ENCODE measurements at regions not wholly inside any gene's neighbourhood (a gene's known extent, or its start where the extent isn't known, plus 50 kb on each side); places are given as distances from the start of the nearest gene placed in this dataset.

DNA sequence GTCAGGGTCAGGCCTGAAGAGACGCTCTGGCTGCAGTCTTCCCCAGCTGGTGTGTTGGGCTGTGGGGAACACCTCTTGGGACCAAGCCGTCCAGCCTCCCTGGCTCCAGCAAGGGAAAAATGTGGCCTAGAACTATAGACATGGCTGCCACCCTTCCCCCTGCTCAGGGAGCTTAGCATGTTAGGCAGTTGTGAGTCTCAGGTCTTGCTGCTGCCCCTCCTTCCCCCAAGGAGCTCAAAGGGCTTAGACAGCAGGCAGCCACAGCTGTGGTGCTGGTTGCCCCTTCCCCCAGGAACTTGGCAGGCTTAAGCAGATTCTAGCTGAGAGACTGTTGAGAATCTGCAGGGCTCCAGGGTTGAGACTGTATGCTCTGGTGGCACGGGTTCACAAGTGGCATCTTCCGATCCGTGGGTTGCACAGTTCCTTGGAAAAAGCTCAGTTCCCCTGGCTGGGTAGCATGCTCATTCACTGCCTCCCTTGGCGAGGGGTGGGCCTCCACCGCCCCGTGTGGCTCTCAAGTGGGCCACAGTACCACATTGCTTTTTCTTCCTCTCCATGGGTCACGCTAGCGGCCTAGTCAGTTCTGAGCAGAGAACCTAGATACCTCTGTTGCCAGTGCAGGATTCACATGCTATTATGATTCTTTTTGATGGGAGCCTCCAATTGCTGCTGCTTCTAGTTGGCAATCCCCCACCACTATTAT is 1258.6 kb downstream of the OLFM4 start:
- H3K4me3 ChIP-seq (ENCODE audit: low read depth, low read length): no peak overlapping the region
- DNase-seq (ENCODE audit: low read depth): no peak
- TF ChIP-seq, protein P1, sequence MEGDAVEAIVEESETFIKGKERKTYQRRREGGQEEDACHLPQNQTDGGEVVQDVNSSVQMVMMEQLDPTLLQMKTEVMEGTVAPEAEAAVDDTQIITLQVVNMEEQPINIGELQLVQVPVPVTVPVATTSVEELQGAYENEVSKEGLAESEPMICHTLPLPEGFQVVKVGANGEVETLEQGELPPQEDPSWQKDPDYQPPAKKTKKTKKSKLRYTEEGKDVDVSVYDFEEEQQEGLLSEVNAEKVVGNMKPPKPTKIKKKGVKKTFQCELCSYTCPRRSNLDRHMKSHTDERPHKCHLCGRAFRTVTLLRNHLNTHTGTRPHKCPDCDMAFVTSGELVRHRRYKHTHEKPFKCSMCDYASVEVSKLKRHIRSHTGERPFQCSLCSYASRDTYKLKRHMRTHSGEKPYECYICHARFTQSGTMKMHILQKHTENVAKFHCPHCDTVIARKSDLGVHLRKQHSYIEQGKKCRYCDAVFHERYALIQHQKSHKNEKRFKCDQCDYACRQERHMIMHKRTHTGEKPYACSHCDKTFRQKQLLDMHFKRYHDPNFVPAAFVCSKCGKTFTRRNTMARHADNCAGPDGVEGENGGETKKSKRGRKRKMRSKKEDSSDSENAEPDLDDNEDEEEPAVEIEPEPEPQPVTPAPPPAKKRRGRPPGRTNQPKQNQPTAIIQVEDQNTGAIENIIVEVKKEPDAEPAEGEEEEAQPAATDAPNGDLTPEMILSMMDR (IDR thresholded peaks at IDR 0.05; ENCODE audit: low read depth, low read length, missing control alignments): no peak
- in situ Hi-C loops (cut with HindIII; ENCODE audit: low sequenced_read_pairs): no loop called here

DNA sequence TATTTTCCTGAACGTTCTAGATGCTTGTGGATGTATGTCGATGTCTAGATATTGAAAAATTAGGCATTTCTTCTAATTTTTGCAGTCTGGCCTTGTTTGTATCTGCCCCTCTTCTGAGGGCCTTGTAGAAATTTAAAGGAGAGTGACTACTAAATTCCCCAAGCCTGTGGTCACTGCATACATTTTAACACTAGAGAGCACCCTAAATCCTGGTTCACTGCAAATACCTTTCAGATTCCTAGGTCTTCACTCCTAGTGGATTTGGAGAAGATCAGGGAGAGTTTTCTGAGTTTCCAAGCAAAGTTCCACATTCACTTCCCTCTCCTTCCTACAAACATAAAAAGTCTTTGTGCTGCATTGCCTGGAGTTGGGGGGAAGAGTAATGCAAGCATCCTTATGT is 1272.5 kb downstream of the OLFM4 start:
- in situ Hi-C loops (cut with HindIII; ENCODE audit: low sequenced_read_pairs): no loop called here
- DNase-seq (ENCODE audit: low read depth): no peak

DNA sequence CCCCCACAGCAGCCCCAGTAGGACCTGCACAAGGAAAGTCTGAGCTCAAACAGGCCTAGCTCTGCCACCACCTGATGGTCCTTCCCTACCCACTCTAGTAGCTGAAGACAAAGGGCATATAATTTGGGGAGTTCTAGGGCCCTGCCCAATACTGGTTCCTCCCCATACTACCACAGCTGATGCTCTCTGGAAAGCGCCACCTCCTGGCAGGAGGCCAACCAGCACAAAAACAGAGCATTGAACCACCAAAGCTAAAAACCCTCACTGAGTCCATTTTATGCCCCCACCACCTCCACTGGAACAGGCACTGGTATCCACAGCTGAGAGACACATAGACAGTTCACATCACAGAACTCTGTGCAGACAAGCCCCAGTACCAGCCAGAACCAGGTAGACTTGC is 1276.8 kb downstream of the OLFM4 start:
- in situ Hi-C loops (cut with HindIII; ENCODE audit: low sequenced_read_pairs): no loop called here
- TF ChIP-seq, protein P1 (IDR thresholded peaks at IDR 0.05; ENCODE audit: low read depth, low read length, missing control alignments): no peak
- no peak overlapping the region for H3K4me3 ChIP-seq (ENCODE audit: low read depth, low read length)
- DNase-seq (ENCODE audit: low read depth): no peak

More for the DNA sequence above, 1272.5 kb downstream of the OLFM4 start:
- H3K4me3 ChIP-seq (ENCODE audit: low read depth, low read length): no peak overlapping the region
- TF ChIP-seq, protein P1 (IDR thresholded peaks at IDR 0.05; ENCODE audit: low read depth, low read length, missing control alignments): no peak

DNA sequence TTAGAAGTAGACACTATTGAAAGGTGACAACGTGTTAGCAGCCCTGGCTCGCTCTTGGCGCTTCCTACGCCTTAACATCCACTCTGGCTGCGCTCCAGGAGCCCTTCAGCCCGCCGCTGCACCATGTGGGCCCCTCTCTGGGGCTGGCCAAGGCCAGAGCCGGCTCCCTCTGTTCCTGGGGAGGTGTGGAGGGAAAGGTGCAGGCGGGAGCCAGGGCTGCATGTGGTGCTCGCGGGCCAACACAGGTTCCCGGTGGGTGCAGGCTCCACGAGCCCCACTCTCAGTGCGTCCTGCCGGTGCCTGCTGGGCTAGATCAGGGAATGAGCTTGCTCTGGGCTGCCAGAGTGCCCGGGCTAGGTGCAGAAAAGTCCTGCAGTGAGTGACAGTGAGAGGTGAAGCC is 1284.3 kb downstream of the OLFM4 start:
- no peak for DNase-seq (ENCODE audit: low read depth)
- TF ChIP-seq, protein P1 (IDR thresholded peaks at IDR 0.05; ENCODE audit: low read depth, low read length, missing control alignments): no peak
- in situ Hi-C loops (cut with HindIII; ENCODE audit: low sequenced_read_pairs): no loop called here
- no peak overlapping the region for H3K4me3 ChIP-seq (ENCODE audit: low read depth, low read length)

DNA sequence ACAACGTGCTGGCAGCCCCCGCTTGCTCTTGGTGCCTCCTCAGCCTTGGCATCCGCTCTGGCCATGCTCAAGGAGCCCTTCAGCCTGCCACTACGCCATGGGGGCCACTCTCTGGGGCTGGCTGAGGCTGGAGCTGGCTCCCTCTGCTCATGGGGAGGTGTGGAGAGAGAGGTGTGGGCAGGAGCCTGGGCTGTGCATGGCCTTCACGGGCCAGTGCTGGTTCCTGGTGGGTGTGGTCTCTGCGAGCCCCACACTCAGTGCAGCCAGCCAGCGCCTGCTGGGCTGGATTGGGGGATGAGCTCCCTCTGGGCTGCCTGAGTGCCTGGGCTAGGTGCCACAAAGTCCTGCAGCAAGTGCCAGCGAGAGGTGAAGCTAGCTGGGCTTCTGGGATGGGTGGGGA is 1289.1 kb downstream of the OLFM4 start:
- DNase-seq (ENCODE audit: low read depth): no peak
- in situ Hi-C loops (cut with HindIII; ENCODE audit: low sequenced_read_pairs): no loop called here

DNA sequence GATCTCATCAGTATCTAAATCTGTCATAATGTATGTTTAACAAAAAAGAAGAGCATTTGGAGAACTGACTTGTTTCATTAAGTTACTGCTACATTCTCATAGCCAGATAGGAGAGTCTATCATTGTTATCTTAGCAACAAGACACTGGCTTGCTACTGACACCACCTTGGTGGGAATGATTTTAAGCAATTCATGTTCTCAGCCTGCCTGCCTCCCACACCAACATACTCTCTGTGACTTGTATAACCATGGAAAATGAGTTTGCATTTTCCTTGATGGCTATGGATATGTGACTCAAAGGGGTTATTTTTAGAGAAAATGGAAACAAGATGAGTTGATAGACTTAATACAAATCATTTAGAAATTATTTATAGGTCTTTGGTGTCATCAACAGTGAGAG is 1308.9 kb downstream of the OLFM4 start:
- TF ChIP-seq, protein P1 (IDR thresholded peaks at IDR 0.05; ENCODE audit: low read depth, low read length, missing control alignments): no peak
- in situ Hi-C loops (cut with HindIII; ENCODE audit: low sequenced_read_pairs): no loop called here
- H3K4me3 ChIP-seq (ENCODE audit: low read depth, low read length): no peak overlapping the region
- no peak for DNase-seq (ENCODE audit: low read depth)

More for the DNA sequence above, 1289.1 kb downstream of the OLFM4 start:
- TF ChIP-seq, protein P1 (IDR thresholded peaks at IDR 0.05; ENCODE audit: low read depth, low read length, missing control alignments): no peak
- no peak overlapping the region for H3K4me3 ChIP-seq (ENCODE audit: low read depth, low read length)
